ENCODE measurements at regions not wholly inside any gene's neighbourhood (a gene's known extent, or its start where the extent isn't known, plus 50 kb on each side); places are given as distances from the start of the nearest gene placed in this dataset.
"Not testable (repeated sequence)": the region's sequence is repeated elsewhere in the genome, so short reads cannot be mapped to it uniquely, and the experiment has no call there.

GRCh38 chr2:53486185-53486899 lies 281.3 kb upstream of the CHAC2 start:
- H3K4me3 ChIP-seq (ENCODE audit: low read length); H3K27me3 ChIP-seq (ENCODE audit: control insufficient read depth, insufficient read depth, low read length); H3K27ac ChIP-seq (ENCODE audit: low read length); H3K4me1 ChIP-seq (ENCODE audit: control insufficient read depth, low read depth, low read length); H3K9ac ChIP-seq (ENCODE audit: low read length); H3K36me3 ChIP-seq (ENCODE audit: control insufficient read depth, low read depth, low read length); H3K9me3 ChIP-seq (ENCODE audit: control insufficient read depth, low read depth, low read length): not testable (repeated sequence)

- H3K36me3 ChIP-seq (ENCODE audit: control insufficient read depth, low read depth, low read length), result no peaks in the 10 kb centered on the region
- no peaks in the 10 kb centered on the region for H3K9me3 ChIP-seq (ENCODE audit: control insufficient read depth, low read depth, low read length)
- no peak overlapping the region for H3K4me3 ChIP-seq (ENCODE audit: low read length)
- H3K4me1 ChIP-seq (ENCODE audit: control insufficient read depth, low read depth, low read length), result no peaks in the 10 kb centered on the region
- H3K9ac ChIP-seq (ENCODE audit: low read length), result no peak overlapping the region
- no peaks in the 10 kb centered on the region for H3K27me3 ChIP-seq (ENCODE audit: control insufficient read depth, insufficient read depth, low read length)
- no peak overlapping the region for H3K27ac ChIP-seq (ENCODE audit: low read length)
These were observed 282.4 kb upstream of the CHAC2 start for GRCh38 chr2:53485021-53485728.

GRCh38 chr2:53484531-53484930 lies 283.1 kb upstream of the CHAC2 start:
- Histone ChIP-seq H3K9ac (ENCODE audit: low read length) (no peak overlapping the region), H3K4me3 (ENCODE audit: low read length) (no peak overlapping the region), H3K27me3 (ENCODE audit: control insufficient read depth, insufficient read depth, low read length) (no peaks in the 10 kb centered on the region), H3K27ac (ENCODE audit: low read length) (no peak overlapping the region), H3K36me3 (ENCODE audit: control insufficient read depth, low read depth, low read length) (no peaks in the 10 kb centered on the region), H3K4me1 (ENCODE audit: control insufficient read depth, low read depth, low read length) (no peaks in the 10 kb centered on the region), H3K9me3 (ENCODE audit: control insufficient read depth, low read depth, low read length) (no peaks in the 10 kb centered on the region)

- Histone ChIP-seq H3K4me3 (ENCODE audit: low read length) (no peak overlapping the region), H3K27me3 (ENCODE audit: control insufficient read depth, insufficient read depth, low read length) (no peaks in the 10 kb centered on the region), H3K36me3 (ENCODE audit: control insufficient read depth, low read depth, low read length) (no peaks in the 10 kb centered on the region), H3K9ac (ENCODE audit: low read length) (no peak overlapping the region), H3K9me3 (ENCODE audit: control insufficient read depth, low read depth, low read length) (no peaks in the 10 kb centered on the region), H3K27ac (ENCODE audit: low read length) (no peak overlapping the region), H3K4me1 (ENCODE audit: control insufficient read depth, low read depth, low read length) (no peaks in the 10 kb centered on the region)
These were observed 290.1 kb upstream of the CHAC2 start for GRCh38 chr2:53477517-53477916.

GRCh38 chr2:53476834-53477233 lies 290.8 kb upstream of the CHAC2 start:
- Histone ChIP-seq H3K27ac (ENCODE audit: low read length) (no peak overlapping the region), H3K36me3 (ENCODE audit: control insufficient read depth, low read depth, low read length) (no peaks in the 10 kb centered on the region), H3K27me3 (ENCODE audit: control insufficient read depth, insufficient read depth, low read length) (no peaks in the 10 kb centered on the region), H3K4me3 (ENCODE audit: low read length) (no peak overlapping the region), H3K9ac (ENCODE audit: low read length) (no peak overlapping the region), H3K9me3 (ENCODE audit: control insufficient read depth, low read depth, low read length) (no peaks in the 10 kb centered on the region), H3K4me1 (ENCODE audit: control insufficient read depth, low read depth, low read length) (no peaks in the 10 kb centered on the region)

GRCh38 chr2:53475766-53476165 lies 291.8 kb upstream of the CHAC2 start:
- H3K4me1 ChIP-seq (ENCODE audit: control insufficient read depth, low read depth, low read length), result no peaks in the 10 kb centered on the region
- H3K4me3 ChIP-seq (ENCODE audit: low read length), result no peak overlapping the region
- H3K27me3 ChIP-seq (ENCODE audit: control insufficient read depth, insufficient read depth, low read length), result no peaks in the 10 kb centered on the region
- no peak overlapping the region for H3K9ac ChIP-seq (ENCODE audit: low read length)
- no peaks in the 10 kb centered on the region for H3K36me3 ChIP-seq (ENCODE audit: control insufficient read depth, low read depth, low read length)
- no peaks in the 10 kb centered on the region for H3K9me3 ChIP-seq (ENCODE audit: control insufficient read depth, low read depth, low read length)
- no peak overlapping the region for H3K27ac ChIP-seq (ENCODE audit: low read length)

- Histone ChIP-seq H3K27ac (ENCODE audit: low read length) (no peak overlapping the region), H3K36me3 (ENCODE audit: control insufficient read depth, low read depth, low read length) (no peaks in the 10 kb centered on the region), H3K4me3 (ENCODE audit: low read length) (no peak overlapping the region)
These were observed 292.3 kb upstream of the CHAC2 start for GRCh38 chr2:53475321-53475720.

GRCh38 chr2:53474914-53475313 lies 292.7 kb upstream of the CHAC2 start:
- no peak overlapping the region for H3K27ac ChIP-seq (ENCODE audit: low read length)
- no peaks in the 10 kb centered on the region for H3K9me3 ChIP-seq (ENCODE audit: control insufficient read depth, low read depth, low read length)
- H3K4me3 ChIP-seq (ENCODE audit: low read length), result no peak overlapping the region
- H3K9ac ChIP-seq (ENCODE audit: low read length), result no peak overlapping the region
- H3K27me3 ChIP-seq (ENCODE audit: control insufficient read depth, insufficient read depth, low read length), result no peaks in the 10 kb centered on the region
- no peaks in the 10 kb centered on the region for H3K36me3 ChIP-seq (ENCODE audit: control insufficient read depth, low read depth, low read length)
- no peaks in the 10 kb centered on the region for H3K4me1 ChIP-seq (ENCODE audit: control insufficient read depth, low read depth, low read length)

More at GRCh38 chr2:53475321-53475720, 292.3 kb upstream of the CHAC2 start:
- Histone ChIP-seq H3K9ac (ENCODE audit: low read length) (no peak overlapping the region), H3K4me1 (ENCODE audit: control insufficient read depth, low read depth, low read length) (no peaks in the 10 kb centered on the region), H3K9me3 (ENCODE audit: control insufficient read depth, low read depth, low read length) (no peaks in the 10 kb centered on the region), H3K27me3 (ENCODE audit: control insufficient read depth, insufficient read depth, low read length) (no peaks in the 10 kb centered on the region)

GRCh38 chr2:53473775-53474311 lies 293.8 kb upstream of the CHAC2 start:
- Histone ChIP-seq H3K4me1 (ENCODE audit: control insufficient read depth, low read depth, low read length) (no peaks in the 10 kb centered on the region), H3K36me3 (ENCODE audit: control insufficient read depth, low read depth, low read length) (no peaks in the 10 kb centered on the region), H3K4me3 (ENCODE audit: low read length) (no peak overlapping the region), H3K9ac (ENCODE audit: low read length) (no peak overlapping the region), H3K27ac (ENCODE audit: low read length) (no peak overlapping the region), H3K9me3 (ENCODE audit: control insufficient read depth, low read depth, low read length) (no peaks in the 10 kb centered on the region), H3K27me3 (ENCODE audit: control insufficient read depth, insufficient read depth, low read length) (no peaks in the 10 kb centered on the region)

- Histone ChIP-seq H3K27me3 (ENCODE audit: control insufficient read depth, insufficient read depth, low read length) (no peaks in the 10 kb centered on the region), H3K9ac (ENCODE audit: low read length) (no peak overlapping the region), H3K27ac (ENCODE audit: low read length) (no peak overlapping the region), H3K4me1 (ENCODE audit: control insufficient read depth, low read depth, low read length) (no peaks in the 10 kb centered on the region), H3K36me3 (ENCODE audit: control insufficient read depth, low read depth, low read length) (no peaks in the 10 kb centered on the region), H3K4me3 (ENCODE audit: low read length) (no peak overlapping the region), H3K9me3 (ENCODE audit: control insufficient read depth, low read depth, low read length) (no peaks in the 10 kb centered on the region)
These were observed 294.4 kb upstream of the CHAC2 start for GRCh38 chr2:53473236-53473635.

GRCh38 chr2:53467467-53468180 lies 300.0 kb upstream of the CHAC2 start:
- Histone ChIP-seq H3K9ac (ENCODE audit: low read length) (no peak overlapping the region), H3K36me3 (ENCODE audit: control insufficient read depth, low read depth, low read length) (no peaks in the 10 kb centered on the region), H3K4me1 (ENCODE audit: control insufficient read depth, low read depth, low read length) (no peaks in the 10 kb centered on the region), H3K27ac (ENCODE audit: low read length) (no peak overlapping the region), H3K27me3 (ENCODE audit: control insufficient read depth, insufficient read depth, low read length) (no peaks in the 10 kb centered on the region), H3K9me3 (ENCODE audit: control insufficient read depth, low read depth, low read length) (no peaks in the 10 kb centered on the region), H3K4me3 (ENCODE audit: low read length) (no peak overlapping the region)
